Naive thymus-derived CD8-positive, alpha-beta T cell (primary cell): ENCODE measurements at regions not wholly inside any gene's neighbourhood (a gene's known extent, or its start where the extent isn't known, plus 50 kb on each side); places are given as distances from the start of the nearest gene placed in this dataset.
"Not testable (repeated sequence)": the region's sequence is repeated elsewhere in the genome, so short reads cannot be mapped to it uniquely, and the experiment has no call there.

ENCODE experiments used
- ATAC-seq, 2 donors: fragments of 150-1000 bp; cut with Tn5 transposase in 1 of 2; sonication (Bioruptor Pico), chemical (Tn5 transposase) in 1 of 2; 1 replicate in 1 of 2; 2 replicates in 1 of 2; pipeline ENCODE4 v1.10.0; 2021; ENCODE audit warnings: mild to moderate bottlenecking in 2 of 2, moderate library complexity in 2 of 2
- POLR2A ChIA-PET: fragments of 350-600 bp; sonication (Branson Sonifier 250); formaldehyde crosslinking; loops from one replicate; lab custom pipeline; 2021; ENCODE audit warnings: antibody characterized with exemption; lab: Charles Lee
- DNase-seq, 10 donors: peaks; one replicate each; pipeline versions ENCODE4 v3.0.0 to v3.0.0-alpha.2; 2020 to 2022
- H3K27ac Mint-ChIP-seq, 10 donors: one replicate each; pipeline ENCODE4 v1.8.0; 2020 to 2022; ENCODE audit warnings: mild to moderate bottlenecking in 10 of 10, mixed read lengths in 10 of 10, moderate library complexity in 4 of 10, inconsistent platforms in 1 of 10
- H3K27me3 Mint-ChIP-seq, 5 donors: one replicate each; pipeline ENCODE4 v1.8.0; 2021 to 2022; ENCODE audit warnings: mixed read lengths in 5 of 5
- H3K36me3 Mint-ChIP-seq, 3 donors: one replicate each; pipeline ENCODE4 v1.8.0; 2020 to 2022; ENCODE audit warnings: mixed read lengths in 3 of 3, mild to moderate bottlenecking in 2 of 3, inconsistent platforms in 1 of 3
- H3K4me1 Mint-ChIP-seq, 4 donors: one replicate each; pipeline ENCODE4 v1.8.0; 2021 to 2022; ENCODE audit warnings: mixed read lengths in 4 of 4
- H3K4me3 Mint-ChIP-seq, 10 donors: one replicate each; pipeline ENCODE4 v1.8.0; 2020 to 2022; ENCODE audit warnings: mild to moderate bottlenecking in 10 of 10, mixed read lengths in 10 of 10, moderate library complexity in 6 of 10, inconsistent platforms in 1 of 10
- H3K9me3 Mint-ChIP-seq, 9 donors: one replicate each; pipeline ENCODE4 v1.8.0; 2020 to 2022; ENCODE audit warnings: mixed read lengths in 9 of 9, mild to moderate bottlenecking in 3 of 9, inconsistent platforms in 1 of 9, moderate library complexity in 1 of 9

- peaks cover 0 to 42% (median 0%) of the 10 kb centered on the region in 9 donors for H3K9me3 Mint-ChIP-seq
- ATAC-seq (no peak), DNase-seq (no peak)
- H3K36me3 Mint-ChIP-seq, result no peaks in the 10 kb centered on the region
- H3K4me1 Mint-ChIP-seq, result no peaks in the 10 kb centered on the region
- no peak overlapping the region for H3K27ac Mint-ChIP-seq
- no peak overlapping the region for H3K4me3 Mint-ChIP-seq
- POLR2A ChIA-PET, result no interaction called here
- no peaks in the 10 kb centered on the region for H3K27me3 Mint-ChIP-seq
Measured at GRCh38 chr7:121714559-121715303, 158.2 kb upstream of the PTPRZ1 start.

GRCh38 chr7:121712961-121713360 lies 160.0 kb upstream of the PTPRZ1 start:
- H3K27me3 Mint-ChIP-seq, H3K27ac Mint-ChIP-seq, H3K4me1 Mint-ChIP-seq: not testable (repeated sequence)

DNA sequence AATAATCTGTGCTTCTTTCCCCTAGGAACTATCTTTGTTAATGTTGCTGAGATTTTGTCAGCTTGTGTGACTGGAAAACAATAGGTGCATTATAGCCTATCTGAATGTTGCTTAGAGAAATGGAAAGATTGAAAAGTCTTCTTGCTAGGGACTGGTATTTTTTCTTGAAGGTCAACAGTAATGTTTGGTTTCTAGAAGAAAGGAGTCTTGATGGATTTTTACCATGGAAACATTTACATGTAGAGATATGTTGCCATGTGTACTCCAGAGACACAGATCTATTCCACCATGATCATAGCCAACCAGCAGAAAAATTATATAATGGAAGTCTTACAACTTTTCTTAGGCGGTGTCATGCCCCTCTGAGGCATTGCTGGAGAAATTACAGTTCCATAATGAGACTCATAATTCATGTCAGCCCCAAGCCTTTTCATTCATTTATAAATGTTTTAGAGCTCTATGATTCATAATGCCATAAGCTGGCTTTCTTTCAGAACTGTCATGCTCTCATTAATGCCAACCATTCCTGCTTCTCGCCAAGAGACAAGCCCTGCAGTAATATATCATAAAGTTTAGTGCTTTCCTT lies 175.1 kb upstream of the PTPRZ1 start:
- Mint-ChIP-seq H3K27me3 (no peaks in the 10 kb centered on the region), H3K4me3 (no peak overlapping the region), H3K4me1 (no peaks in the 10 kb centered on the region), H3K36me3 (no peaks in the 10 kb centered on the region), H3K27ac (no peak overlapping the region), H3K9me3 (peaks cover 0 to 7% (median 0%) of the 10 kb centered on the region in 9 donors)
- DNase-seq (no peak), ATAC-seq (no peak)
- POLR2A ChIA-PET, result no interaction called here

More at GRCh38 chr7:121712961-121713360, 160.0 kb upstream of the PTPRZ1 start:
- peaks cover 0 to 37% (median 6%) of the 10 kb centered on the region in 9 donors for H3K9me3 Mint-ChIP-seq
- H3K4me3 Mint-ChIP-seq, ATAC-seq, POLR2A ChIA-PET, H3K36me3 Mint-ChIP-seq, DNase-seq: not testable (repeated sequence)

DNA sequence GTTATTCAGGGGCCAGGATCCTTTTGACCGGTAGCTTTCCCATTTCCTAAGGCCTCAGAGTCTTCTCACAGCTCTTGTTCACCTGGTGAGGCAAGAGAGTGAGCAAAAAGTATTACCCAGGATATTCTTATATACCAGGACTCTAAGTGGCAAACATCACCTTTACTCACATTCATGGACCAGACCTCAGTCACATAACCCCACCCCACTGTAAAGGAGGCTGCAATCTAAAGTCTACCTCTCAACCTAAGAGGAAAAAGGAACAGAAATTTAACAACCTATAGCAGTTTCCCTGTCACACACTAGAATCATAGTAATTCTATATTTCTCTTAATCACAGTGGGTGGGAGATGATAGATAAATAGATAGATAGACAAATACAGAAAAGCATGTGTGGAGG lies 176.0 kb upstream of the PTPRZ1 start:
- no peaks in the 10 kb centered on the region for H3K4me1 Mint-ChIP-seq
- H3K9me3 Mint-ChIP-seq, result peaks cover 0 to 2% (median 0%) of the 10 kb centered on the region in 9 donors

DNA sequence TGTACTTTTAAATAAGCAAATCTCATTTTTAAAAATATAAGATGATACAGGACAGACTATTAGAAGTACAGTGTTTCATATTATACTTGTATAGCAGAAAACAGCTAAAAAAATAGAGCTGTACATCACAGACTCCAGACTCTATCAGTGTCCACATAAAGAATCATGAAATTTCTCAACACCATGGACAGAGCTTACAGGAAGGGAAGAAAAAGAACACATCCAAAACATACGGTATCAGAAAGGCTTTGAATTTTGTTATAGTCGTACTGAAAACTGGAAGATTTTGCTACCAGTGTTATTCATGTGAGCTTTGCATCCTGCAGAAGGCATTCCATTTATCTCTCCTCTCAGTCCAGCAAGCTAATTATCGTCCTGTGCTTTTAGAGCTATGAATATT lies 183.2 kb upstream of the PTPRZ1 start:
- DNase-seq (no peak), ATAC-seq (no peak)
- Mint-ChIP-seq H3K9me3 (peaks cover 0 to 10% (median 3%) of the 10 kb centered on the region in 9 donors), H3K4me1 (no peaks in the 10 kb centered on the region), H3K27me3 (no peaks in the 10 kb centered on the region), H3K4me3 (no peak overlapping the region), H3K27ac (no peak overlapping the region), H3K36me3 (no peaks in the 10 kb centered on the region)
- POLR2A ChIA-PET, result no interaction called here

More for the DNA sequence above, 176.0 kb upstream of the PTPRZ1 start:
- Mint-ChIP-seq H3K27ac (no peak overlapping the region), H3K4me3 (no peak overlapping the region), H3K36me3 (no peaks in the 10 kb centered on the region), H3K27me3 (no peaks in the 10 kb centered on the region)
- no peak for ATAC-seq
- DNase-seq, result no peak
- POLR2A ChIA-PET, result no interaction called here

GRCh38 chr7:121681700-121682099 lies 191.3 kb upstream of the PTPRZ1 start:
- DNase-seq, result no peak
- H3K27ac Mint-ChIP-seq, result no peak overlapping the region
- H3K4me1 Mint-ChIP-seq, result no peaks in the 10 kb centered on the region
- no peaks in the 10 kb centered on the region for H3K36me3 Mint-ChIP-seq
- POLR2A ChIA-PET, result no interaction called here
- peaks cover 0 to 16% (median 0%) of the 10 kb centered on the region in 9 donors for H3K9me3 Mint-ChIP-seq
- H3K27me3 Mint-ChIP-seq, result peaks cover 0 to 3% (median under 1%) of the 10 kb centered on the region in 5 donors
- ATAC-seq, result no peak
- no peak overlapping the region for H3K4me3 Mint-ChIP-seq

DNA sequence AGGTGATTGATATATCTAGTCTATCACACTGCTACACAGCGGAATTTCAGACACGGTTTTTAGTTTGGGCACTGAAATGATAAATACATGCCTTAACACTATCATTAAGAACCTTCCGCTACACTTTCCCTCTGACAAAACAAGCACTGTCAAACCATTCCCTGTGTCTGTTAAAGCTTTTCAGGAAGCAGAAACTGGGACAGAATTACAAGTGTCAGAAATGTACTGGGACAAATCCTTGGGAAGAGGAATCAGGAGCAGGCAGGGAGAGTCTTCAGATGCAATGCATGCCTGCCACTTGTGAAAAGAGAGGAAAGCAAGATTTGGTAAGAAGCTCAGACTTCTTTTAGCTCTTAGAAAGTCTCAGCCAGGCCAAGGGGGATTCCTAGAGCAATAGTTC lies 196.8 kb upstream of the PTPRZ1 start:
- no peak overlapping the region for H3K27ac Mint-ChIP-seq
- POLR2A ChIA-PET, result no interaction called here

DNA sequence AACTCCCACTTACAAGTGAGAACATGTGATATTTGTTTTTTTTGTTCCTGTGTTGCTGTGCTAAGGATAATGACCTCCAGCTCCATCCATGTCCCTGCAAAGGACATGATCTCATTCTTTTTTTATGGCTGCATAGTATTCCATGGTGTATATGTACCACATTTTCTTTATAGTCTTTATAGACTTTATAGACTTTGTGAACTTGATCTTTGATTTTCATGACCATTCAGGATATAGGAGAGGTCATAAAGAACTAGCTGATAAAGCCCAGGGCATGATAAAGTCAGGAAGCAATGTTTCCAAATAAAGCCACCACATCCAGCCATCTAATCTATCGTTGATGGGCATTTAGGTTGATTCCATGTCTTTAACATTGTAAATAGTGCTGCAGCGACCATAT lies 198.5 kb upstream of the PTPRZ1 start:
- H3K4me3 Mint-ChIP-seq, H3K9me3 Mint-ChIP-seq, DNase-seq: not testable (repeated sequence)

More for the DNA sequence above, 196.8 kb upstream of the PTPRZ1 start:
- Mint-ChIP-seq H3K36me3 (no peaks in the 10 kb centered on the region), H3K9me3 (peaks cover 0 to 9% (median 0%) of the 10 kb centered on the region in 9 donors), H3K4me3 (no peak overlapping the region), H3K27me3 (peaks cover 0 to 14% (median 0%) of the 10 kb centered on the region in 5 donors), H3K4me1 (no peaks in the 10 kb centered on the region)
- ATAC-seq (no peak), DNase-seq (no peak)

DNA sequence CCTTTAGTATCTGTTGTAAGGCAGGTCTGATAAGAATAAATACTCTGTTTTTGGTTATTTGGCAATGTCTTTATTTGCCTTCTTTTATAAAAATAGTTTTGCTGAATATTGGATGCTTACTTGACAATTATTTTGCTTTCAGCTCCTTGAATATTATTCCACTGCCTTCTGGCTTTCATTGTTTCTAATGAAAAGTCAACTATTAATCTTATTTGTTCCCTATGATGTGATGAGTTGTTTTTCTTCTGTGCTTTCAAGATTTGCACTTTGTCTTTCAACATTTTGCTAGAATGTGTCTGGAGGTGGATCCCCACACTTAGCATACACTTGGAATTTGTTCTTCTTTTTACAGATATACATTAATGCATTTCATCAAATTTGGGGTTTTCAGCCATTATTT lies 203.8 kb upstream of the PTPRZ1 start:
- POLR2A ChIA-PET, result no interaction called here
- no peak for ATAC-seq

More for the DNA sequence above, 198.5 kb upstream of the PTPRZ1 start:
- H3K36me3 Mint-ChIP-seq, H3K4me1 Mint-ChIP-seq, ATAC-seq, H3K27ac Mint-ChIP-seq, POLR2A ChIA-PET: not testable (repeated sequence)
- peaks cover 0 to 14% (median 0%) of the 10 kb centered on the region in 5 donors for H3K27me3 Mint-ChIP-seq

GRCh38 chr7:121666306-121666705 lies 206.7 kb upstream of the PTPRZ1 start:
- H3K9me3 Mint-ChIP-seq, result peaks cover 0 to 15% (median 0%) of the 10 kb centered on the region in 9 donors
- no peak for DNase-seq
- POLR2A ChIA-PET, result no interaction called here
- H3K4me3 Mint-ChIP-seq, result no peak overlapping the region
- no peaks in the 10 kb centered on the region for H3K27me3 Mint-ChIP-seq
- H3K36me3 Mint-ChIP-seq, result no peaks in the 10 kb centered on the region
- ATAC-seq, result no peak
- no peaks in the 10 kb centered on the region for H3K4me1 Mint-ChIP-seq
- H3K27ac Mint-ChIP-seq, result no peak overlapping the region

More for the DNA sequence above, 203.8 kb upstream of the PTPRZ1 start:
- H3K27ac Mint-ChIP-seq, result no peak overlapping the region
- H3K4me1 Mint-ChIP-seq, result no peaks in the 10 kb centered on the region
- no peak for DNase-seq
- H3K9me3 Mint-ChIP-seq, result peaks cover 0 to 5% (median 0%) of the 10 kb centered on the region in 9 donors
- H3K36me3 Mint-ChIP-seq, result no peaks in the 10 kb centered on the region
- no peaks in the 10 kb centered on the region for H3K27me3 Mint-ChIP-seq
- H3K4me3 Mint-ChIP-seq, result no peak overlapping the region

DNA sequence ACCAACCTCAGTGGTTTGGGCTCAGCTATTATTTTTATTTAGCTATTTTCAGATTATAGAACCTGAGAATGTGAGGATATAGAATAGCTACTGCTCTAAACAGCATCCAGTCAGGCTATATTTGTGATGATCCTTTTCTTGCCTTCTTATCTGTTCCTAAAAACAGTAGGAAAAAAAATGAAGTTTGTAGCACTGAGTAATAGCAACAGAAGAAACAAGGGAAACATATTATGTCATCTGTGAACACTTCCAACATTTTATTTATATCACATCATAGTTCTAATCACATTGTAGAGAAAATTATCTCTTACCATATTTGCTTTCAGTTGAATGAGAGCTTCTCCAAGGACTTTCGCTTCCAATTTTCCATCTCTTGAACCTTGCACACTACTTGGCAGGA lies 229.6 kb upstream of the PTPRZ1 start:
- no peak overlapping the region for H3K4me3 Mint-ChIP-seq
- H3K27ac Mint-ChIP-seq, result no peak overlapping the region
- H3K27me3 Mint-ChIP-seq, result peaks cover 0 to 1% (median 0%) of the 10 kb centered on the region in 5 donors
- POLR2A ChIA-PET, result no interaction called here
- peaks cover 0 to 7% (median 2%) of the 10 kb centered on the region in 9 donors for H3K9me3 Mint-ChIP-seq
- H3K4me1 Mint-ChIP-seq, result no peaks in the 10 kb centered on the region
- DNase-seq, result no peak
- no peak for ATAC-seq
- no peaks in the 10 kb centered on the region for H3K36me3 Mint-ChIP-seq

DNA sequence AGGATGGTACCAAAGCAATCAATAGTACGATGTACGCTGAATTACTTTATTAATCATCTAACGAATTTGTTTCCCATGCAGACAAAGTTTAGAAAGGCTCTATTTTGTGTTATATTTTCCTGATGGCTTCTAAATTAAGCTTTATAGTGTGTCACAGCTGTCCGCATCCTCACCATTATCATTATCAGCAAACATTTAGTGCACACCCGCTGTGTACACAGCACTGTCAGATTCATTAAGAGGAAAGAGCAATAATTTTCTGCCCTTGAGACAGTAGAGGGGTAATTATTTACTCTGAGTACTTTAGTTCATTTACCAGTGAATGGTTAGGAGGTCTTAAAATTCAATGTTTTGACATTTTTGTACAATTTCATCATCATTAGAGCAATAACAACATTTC lies 233.3 kb upstream of the PTPRZ1 start:
- Mint-ChIP-seq H3K36me3 (no peaks in the 10 kb centered on the region), H3K4me3 (no peak overlapping the region), H3K27ac (no peak overlapping the region), H3K4me1 (no peaks in the 10 kb centered on the region), H3K9me3 (peaks cover 0 to 7% (median 0%) of the 10 kb centered on the region in 9 donors), H3K27me3 (no peaks in the 10 kb centered on the region)
- POLR2A ChIA-PET, result no interaction called here
- no peak for ATAC-seq
- no peak for DNase-seq

- no peak overlapping the region for H3K27ac Mint-ChIP-seq
- H3K27me3 Mint-ChIP-seq, result peaks cover 0 to under 1% (median 0%) of the 10 kb centered on the region in 5 donors
- POLR2A ChIA-PET, result no interaction called here
- H3K9me3 Mint-ChIP-seq, result peaks cover 0 to 4% (median 0%) of the 10 kb centered on the region in 9 donors
- ATAC-seq (no peak), DNase-seq (no peak)
- H3K36me3 Mint-ChIP-seq, result no peaks in the 10 kb centered on the region
- H3K4me3 Mint-ChIP-seq, result no peak overlapping the region
- H3K4me1 Mint-ChIP-seq, result no peaks in the 10 kb centered on the region
Measured at GRCh38 chr7:121638286-121638685, 234.7 kb upstream of the PTPRZ1 start.
